ENCODE measurements at regions not wholly inside any gene's neighbourhood (a gene's known extent, or its start where the extent isn't known, plus 50 kb on each side); places are given as distances from the start of the nearest gene placed in this dataset.
"Not testable (repeated sequence)": the region's sequence is repeated elsewhere in the genome, so short reads cannot be mapped to it uniquely, and the experiment has no call there.

- not testable (repeated sequence) for H2AFZ ChIP-seq (ENCODE audit: low read length); H3K4me3 ChIP-seq (ENCODE audit: low read depth, low read length, poor library complexity, severe bottlenecking); H3K79me2 ChIP-seq (ENCODE audit: insufficient read depth, low read length); H3K36me3 ChIP-seq (ENCODE audit: insufficient read depth, low read length); H3F3A ChIP-seq (ENCODE audit: insufficient read depth, low read length); H3K4me2 ChIP-seq (ENCODE audit: low read length); H3K27ac ChIP-seq (ENCODE audit: low read depth, low read length, poor library complexity, severe bottlenecking); H3K9me3 ChIP-seq (ENCODE audit: low read length); H3K4me1 ChIP-seq (ENCODE audit: insufficient read depth, low read length, severe bottlenecking); H4K20me1 ChIP-seq (ENCODE audit: insufficient read depth, low read length); H3K9ac ChIP-seq (ENCODE audit: low read length); H3K27me3 ChIP-seq (ENCODE audit: insufficient read depth, low read length); H3K9me2 ChIP-seq (ENCODE audit: low read depth, low read length)
These were observed 174.8 kb downstream of the COL12A1 start for GRCh38 chr6:75031102-75031501.

- Histone ChIP-seq H3K27ac (ENCODE audit: low read depth, low read length, poor library complexity, severe bottlenecking) (no peak overlapping the region), H3K4me3 (ENCODE audit: low read depth, low read length, poor library complexity, severe bottlenecking) (no peak overlapping the region), H3K4me2 (ENCODE audit: low read length) (no peak overlapping the region)
These were observed 176.5 kb downstream of the COL12A1 start for GRCh38 chr6:75029333-75029732.

GRCh38 chr6:75025371-75025770 lies 180.5 kb downstream of the COL12A1 start:
- Histone ChIP-seq H3K27me3 (ENCODE audit: insufficient read depth, low read length) (no peaks in the 10 kb centered on the region), H3K4me1 (ENCODE audit: insufficient read depth, low read length, severe bottlenecking) (no peaks in the 10 kb centered on the region), H3K27ac (ENCODE audit: low read depth, low read length, poor library complexity, severe bottlenecking) (no peak overlapping the region), H3K9ac (ENCODE audit: low read length) (no peak overlapping the region), H3K9me3 (ENCODE audit: low read length) (no peaks in the 10 kb centered on the region), H2AFZ (ENCODE audit: low read length) (no peak overlapping the region), H3K9me2 (ENCODE audit: low read depth, low read length) (no peaks in the 10 kb centered on the region), H3F3A (ENCODE audit: insufficient read depth, low read length) (no peaks in the 10 kb centered on the region), H3K4me3 (ENCODE audit: low read depth, low read length, poor library complexity, severe bottlenecking) (no peak overlapping the region), H3K36me3 (ENCODE audit: insufficient read depth, low read length) (no peaks in the 10 kb centered on the region), H4K20me1 (ENCODE audit: insufficient read depth, low read length) (no peaks in the 10 kb centered on the region), H3K4me2 (ENCODE audit: low read length) (no peak overlapping the region), H3K79me2 (ENCODE audit: insufficient read depth, low read length) (no peaks in the 10 kb centered on the region)
- TF ChIP-seq CTCF (IDR thresholded peaks at IDR 0.05; ENCODE audit: low read length) (no peak), EZH2 (IDR thresholded peaks at IDR 0.05; ENCODE audit: borderline replicate concordance, low read length) (no peak)

More at GRCh38 chr6:75029333-75029732, 176.5 kb downstream of the COL12A1 start:
- H3K27me3 ChIP-seq (ENCODE audit: insufficient read depth, low read length): no peaks in the 10 kb centered on the region
- H3F3A ChIP-seq (ENCODE audit: insufficient read depth, low read length): no peaks in the 10 kb centered on the region
- H3K79me2 ChIP-seq (ENCODE audit: insufficient read depth, low read length): no peaks in the 10 kb centered on the region
- no peak overlapping the region for H3K9ac ChIP-seq (ENCODE audit: low read length)
- H3K9me3 ChIP-seq (ENCODE audit: low read length): no peaks in the 10 kb centered on the region
- no peaks in the 10 kb centered on the region for H3K4me1 ChIP-seq (ENCODE audit: insufficient read depth, low read length, severe bottlenecking)
- H3K36me3 ChIP-seq (ENCODE audit: insufficient read depth, low read length): no peaks in the 10 kb centered on the region
- no peaks in the 10 kb centered on the region for H3K9me2 ChIP-seq (ENCODE audit: low read depth, low read length)
- H4K20me1 ChIP-seq (ENCODE audit: insufficient read depth, low read length): no peaks in the 10 kb centered on the region
- H2AFZ ChIP-seq (ENCODE audit: low read length): no peak overlapping the region
- TF ChIP-seq EZH2 (IDR thresholded peaks at IDR 0.05; ENCODE audit: borderline replicate concordance, low read length) (no peak), CTCF (IDR thresholded peaks at IDR 0.05; ENCODE audit: low read length) (no peak)

- Histone ChIP-seq H3F3A (ENCODE audit: insufficient read depth, low read length) (no peaks in the 10 kb centered on the region), H4K20me1 (ENCODE audit: insufficient read depth, low read length) (no peaks in the 10 kb centered on the region), H3K27ac (ENCODE audit: low read depth, low read length, poor library complexity, severe bottlenecking) (no peak overlapping the region), H3K4me1 (ENCODE audit: insufficient read depth, low read length, severe bottlenecking) (no peaks in the 10 kb centered on the region), H3K9me2 (ENCODE audit: low read depth, low read length) (no peaks in the 10 kb centered on the region), H2AFZ (ENCODE audit: low read length) (no peak overlapping the region), H3K27me3 (ENCODE audit: insufficient read depth, low read length) (no peaks in the 10 kb centered on the region), H3K4me2 (ENCODE audit: low read length) (no peak overlapping the region), H3K9me3 (ENCODE audit: low read length) (no peaks in the 10 kb centered on the region), H3K9ac (ENCODE audit: low read length) (no peak overlapping the region), H3K79me2 (ENCODE audit: insufficient read depth, low read length) (no peaks in the 10 kb centered on the region), H3K4me3 (ENCODE audit: low read depth, low read length, poor library complexity, severe bottlenecking) (no peak overlapping the region), H3K36me3 (ENCODE audit: insufficient read depth, low read length) (no peaks in the 10 kb centered on the region)
- TF ChIP-seq CTCF (IDR thresholded peaks at IDR 0.05; ENCODE audit: low read length): no peak
- TF ChIP-seq EZH2 (IDR thresholded peaks at IDR 0.05; ENCODE audit: borderline replicate concordance, low read length): no peak
These were observed 181.0 kb downstream of the COL12A1 start for GRCh38 chr6:75024828-75025227.
